ENCODE measurements at regions not wholly inside any gene's neighbourhood (a gene's known extent, or its start where the extent isn't known, plus 50 kb on each side); places are given as distances from the start of the nearest gene placed in this dataset.
"Not testable (repeated sequence)": the region's sequence is repeated elsewhere in the genome, so short reads cannot be mapped to it uniquely, and the experiment has no call there.

GRCh38 chr18:1438967-1439366 is 534.3 kb downstream of the ADCYAP1 start:
- Mint-ChIP-seq H3K4me3 (no peak overlapping the region), H3K27ac (peak overlapping the region in 1 of 3 donors; percentile 54), H3K9me3 (peaks cover 2 to 12% (median 4%) of the 10 kb centered on the region in 3 donors), H3K36me3 (peaks cover 1% of the 10 kb centered on the region), H3K27me3 (no peaks in the 10 kb centered on the region), H3K4me1 (no peaks in the 10 kb centered on the region)

GRCh38 chr18:1444062-1444461 is 539.4 kb downstream of the ADCYAP1 start:
- peaks cover 2 to 12% (median 4%) of the 10 kb centered on the region in 3 donors for H3K9me3 Mint-ChIP-seq
- H3K4me1 Mint-ChIP-seq, H3K4me3 Mint-ChIP-seq, H3K27me3 Mint-ChIP-seq, H3K36me3 Mint-ChIP-seq, H3K27ac Mint-ChIP-seq: not testable (repeated sequence)

GRCh38 chr18:1446765-1447164 is 542.1 kb downstream of the ADCYAP1 start:
- H3K36me3 Mint-ChIP-seq = no peaks in the 10 kb centered on the region
- peaks cover 2 to 7% (median 3%) of the 10 kb centered on the region in 3 donors for H3K9me3 Mint-ChIP-seq
- H3K4me1 Mint-ChIP-seq = no peaks in the 10 kb centered on the region
- H3K27ac Mint-ChIP-seq = no peak overlapping the region
- no peaks in the 10 kb centered on the region for H3K27me3 Mint-ChIP-seq
- no peak overlapping the region for H3K4me3 Mint-ChIP-seq

- H3K4me1 Mint-ChIP-seq = no peaks in the 10 kb centered on the region
- no peaks in the 10 kb centered on the region for H3K27me3 Mint-ChIP-seq
- H3K4me3 Mint-ChIP-seq = no peak overlapping the region
- H3K9me3 Mint-ChIP-seq = peaks cover 5 to 14% (median 12%) of the 10 kb centered on the region in 3 donors
- peaks cover 1% of the 10 kb centered on the region for H3K36me3 Mint-ChIP-seq
- no peak overlapping the region for H3K27ac Mint-ChIP-seq
Measured at GRCh38 chr18:1452821-1453220, 548.1 kb downstream of the ADCYAP1 start.

- Mint-ChIP-seq H3K4me3 (no peak overlapping the region), H3K27me3 (no peaks in the 10 kb centered on the region), H3K9me3 (peaks cover 5 to 16% (median 16%) of the 10 kb centered on the region in 3 donors), H3K36me3 (peaks cover 3% of the 10 kb centered on the region), H3K27ac (no peak overlapping the region), H3K4me1 (no peaks in the 10 kb centered on the region)
Measured at GRCh38 chr18:1455605-1456004, 550.9 kb downstream of the ADCYAP1 start.

GRCh38 chr18:1458547-1458946 is 553.9 kb downstream of the ADCYAP1 start:
- H3K36me3 Mint-ChIP-seq = peaks cover 4% of the 10 kb centered on the region
- no peak overlapping the region for H3K27ac Mint-ChIP-seq
- H3K4me3 Mint-ChIP-seq = no peak overlapping the region
- H3K9me3 Mint-ChIP-seq = peaks cover 3 to 15% (median 15%) of the 10 kb centered on the region in 3 donors
- H3K4me1 Mint-ChIP-seq = no peaks in the 10 kb centered on the region
- H3K27me3 Mint-ChIP-seq = no peaks in the 10 kb centered on the region

- H3K27ac Mint-ChIP-seq = no peak overlapping the region
- H3K36me3 Mint-ChIP-seq = peaks cover 3% of the 10 kb centered on the region
- peaks cover 3 to 8% (median 6%) of the 10 kb centered on the region in 3 donors for H3K9me3 Mint-ChIP-seq
Measured at GRCh38 chr18:1463981-1464380, 559.3 kb downstream of the ADCYAP1 start.

GRCh38 chr18:1464444-1465217 is 560.0 kb downstream of the ADCYAP1 start:
- Mint-ChIP-seq H3K4me1 (no peaks in the 10 kb centered on the region), H3K36me3 (peaks cover 2% of the 10 kb centered on the region), H3K9me3 (peaks cover 3 to 8% (median 6%) of the 10 kb centered on the region in 3 donors), H3K27ac (no peak overlapping the region), H3K4me3 (no peak overlapping the region), H3K27me3 (no peaks in the 10 kb centered on the region)

More at GRCh38 chr18:1463981-1464380, 559.3 kb downstream of the ADCYAP1 start:
- Mint-ChIP-seq H3K27me3 (no peaks in the 10 kb centered on the region), H3K4me1 (no peaks in the 10 kb centered on the region), H3K4me3 (no peak overlapping the region)

- Mint-ChIP-seq H3K4me1 (no peaks in the 10 kb centered on the region), H3K27ac (no peak overlapping the region), H3K36me3 (peaks cover 2% of the 10 kb centered on the region), H3K27me3 (no peaks in the 10 kb centered on the region), H3K4me3 (no peak overlapping the region), H3K9me3 (peaks cover 3 to 6% (median 3%) of the 10 kb centered on the region in 3 donors)
Measured at GRCh38 chr18:1466035-1466434, 561.4 kb downstream of the ADCYAP1 start.

- Mint-ChIP-seq H3K4me1 (no peaks in the 10 kb centered on the region), H3K4me3 (no peak overlapping the region), H3K27me3 (no peaks in the 10 kb centered on the region), H3K27ac (no peak overlapping the region), H3K9me3 (peaks cover 3 to 4% (median 3%) of the 10 kb centered on the region in 3 donors), H3K36me3 (peaks cover 2% of the 10 kb centered on the region)
Measured at GRCh38 chr18:1467461-1467964, 562.8 kb downstream of the ADCYAP1 start.

GRCh38 chr18:1468550-1468949 is 563.9 kb downstream of the ADCYAP1 start:
- Mint-ChIP-seq H3K27me3 (no peaks in the 10 kb centered on the region), H3K27ac (no peak overlapping the region), H3K36me3 (no peaks in the 10 kb centered on the region), H3K9me3 (peaks cover 2 to 3% (median 3%) of the 10 kb centered on the region in 3 donors), H3K4me3 (no peak overlapping the region), H3K4me1 (no peaks in the 10 kb centered on the region)

GRCh38 chr18:1475867-1476266 is 571.2 kb downstream of the ADCYAP1 start:
- Mint-ChIP-seq H3K9me3 (no peaks in the 10 kb centered on the region), H3K27ac (no peak overlapping the region), H3K4me3 (no peak overlapping the region), H3K27me3 (no peaks in the 10 kb centered on the region), H3K4me1 (no peaks in the 10 kb centered on the region), H3K36me3 (no peaks in the 10 kb centered on the region)

GRCh38 chr18:1480309-1480708 is 575.6 kb downstream of the ADCYAP1 start:
- no peaks in the 10 kb centered on the region for H3K36me3 Mint-ChIP-seq
- H3K27ac Mint-ChIP-seq = no peak overlapping the region
- no peak overlapping the region for H3K4me3 Mint-ChIP-seq
- H3K27me3 Mint-ChIP-seq = no peaks in the 10 kb centered on the region
- H3K9me3 Mint-ChIP-seq = peaks cover 0 to 2% (median 0%) of the 10 kb centered on the region in 3 donors
- no peaks in the 10 kb centered on the region for H3K4me1 Mint-ChIP-seq

- no peaks in the 10 kb centered on the region for H3K27me3 Mint-ChIP-seq
- H3K36me3 Mint-ChIP-seq = no peaks in the 10 kb centered on the region
- H3K9me3 Mint-ChIP-seq = peaks cover 0 to 2% (median 0%) of the 10 kb centered on the region in 3 donors
- no peak overlapping the region for H3K4me3 Mint-ChIP-seq
- H3K4me1 Mint-ChIP-seq = no peaks in the 10 kb centered on the region
- no peak overlapping the region for H3K27ac Mint-ChIP-seq
Measured at GRCh38 chr18:1481577-1481976, 576.9 kb downstream of the ADCYAP1 start.

- Mint-ChIP-seq H3K4me3 (no peak overlapping the region), H3K36me3 (no peaks in the 10 kb centered on the region), H3K9me3 (peaks cover 0 to 2% (median 2%) of the 10 kb centered on the region in 3 donors), H3K4me1 (no peaks in the 10 kb centered on the region), H3K27ac (no peak overlapping the region), H3K27me3 (no peaks in the 10 kb centered on the region)
Measured at GRCh38 chr18:1483385-1483784, 578.7 kb downstream of the ADCYAP1 start.

- Mint-ChIP-seq H3K9me3 (peaks cover 0 to 7% (median 2%) of the 10 kb centered on the region in 3 donors), H3K4me1 (no peaks in the 10 kb centered on the region), H3K27ac (no peak overlapping the region), H3K4me3 (no peak overlapping the region), H3K27me3 (no peaks in the 10 kb centered on the region), H3K36me3 (no peaks in the 10 kb centered on the region)
Measured at GRCh38 chr18:1487457-1487856, 582.8 kb downstream of the ADCYAP1 start.
